AG09319 (cell line): ENCODE measurements at regions not wholly inside any gene's neighbourhood (a gene's known extent, or its start where the extent isn't known, plus 50 kb on each side); places are given as distances from the start of the nearest gene placed in this dataset.

ENCODE experiments used
- DNase-seq: peaks from one replicate; pipeline ENCODE4 v3.0.0-alpha.2; 2010; ENCODE audit warnings: low read depth; ENCODE audit errors: extremely low read depth
- CTCF ChIP-seq: IDR thresholded peaks from 2 replicates; pipeline ENCODE4 v1.5.1; 2011; ENCODE audit warnings: low read depth, mild to moderate bottlenecking, inconsistent platforms, low read length, moderate library complexity

- no peak for DNase-seq
- no peak for TF ChIP-seq CTCF
These were observed 149.4 kb upstream of the MRPS30 start for GRCh38 chr5:44659334-44659733.

DNA sequence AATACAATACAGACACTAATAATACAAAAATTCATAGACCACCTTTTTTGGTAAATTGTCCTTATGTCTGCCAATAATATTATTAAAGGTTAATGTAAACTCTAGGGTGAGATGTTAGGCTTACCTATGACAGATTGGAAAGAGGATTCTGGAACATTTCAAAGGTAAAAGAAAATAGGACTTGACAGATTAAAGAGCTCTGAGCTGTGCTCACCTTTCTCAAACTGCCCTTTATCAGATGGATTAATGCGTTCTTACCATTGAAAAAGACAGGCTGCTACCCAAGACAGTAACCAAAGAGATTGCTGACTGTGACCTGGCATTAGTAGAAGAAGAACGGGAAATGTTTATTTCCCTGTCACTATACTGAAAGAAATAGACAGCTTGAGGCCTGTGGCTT lies 156.1 kb upstream of the MRPS30 start:
- no peak for TF ChIP-seq CTCF

GRCh38 chr5:44646016-44646415 lies 162.7 kb upstream of the MRPS30 start:
- DNase-seq: no peak
- no peak for TF ChIP-seq CTCF

More for the DNA sequence above, 156.1 kb upstream of the MRPS30 start:
- no peak for DNase-seq

DNA sequence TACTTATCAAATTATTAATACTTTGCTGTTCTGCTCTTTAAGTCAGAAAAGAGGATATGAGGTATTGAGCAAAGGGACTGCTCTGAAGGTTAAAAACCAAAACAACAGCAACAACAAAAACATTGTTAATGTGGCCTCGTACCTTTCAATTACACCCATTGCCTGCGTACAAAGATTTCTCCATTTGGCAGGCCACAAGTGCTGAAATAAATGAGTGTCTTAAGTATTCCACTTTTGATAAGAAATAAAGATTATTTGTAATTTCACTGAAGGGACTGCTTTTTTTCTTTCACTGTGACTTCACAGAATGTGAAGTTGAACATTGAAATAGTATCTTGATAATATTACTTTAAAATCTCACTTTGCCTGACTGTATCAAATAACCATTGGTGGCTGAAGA lies 163.2 kb upstream of the MRPS30 start:
- no peak for TF ChIP-seq CTCF
- no peak for DNase-seq

DNA sequence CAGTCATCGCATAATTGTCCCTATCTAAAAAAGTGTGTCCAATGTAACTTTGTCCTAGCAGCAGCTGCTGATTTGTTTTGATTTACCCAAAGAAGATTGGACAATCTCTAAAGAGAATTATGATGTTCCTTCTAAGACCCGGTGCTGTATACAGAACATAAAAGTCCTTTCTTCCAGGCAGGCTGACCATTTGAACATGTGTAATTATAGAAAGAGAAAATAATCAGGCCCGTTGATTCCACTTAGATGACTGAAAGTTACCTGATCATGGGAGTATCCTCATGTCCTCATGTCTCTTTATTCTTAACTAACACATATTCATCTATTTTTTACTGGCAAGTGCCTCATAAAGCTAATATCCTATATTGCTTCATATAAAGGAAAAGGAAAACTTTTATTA lies 164.1 kb upstream of the MRPS30 start:
- TF ChIP-seq CTCF: no peak
- DNase-seq: no peak

- TF ChIP-seq CTCF: no peak
- DNase-seq: no peak
These were observed 166.9 kb upstream of the MRPS30 start for GRCh38 chr5:44641820-44642219.

- TF ChIP-seq CTCF: no peak
- no peak for DNase-seq
These were observed 167.7 kb upstream of the MRPS30 start for GRCh38 chr5:44640945-44641456.
